ENCODE measurements at regions not wholly inside any gene's neighbourhood (a gene's known extent, or its start where the extent isn't known, plus 50 kb on each side); places are given as distances from the start of the nearest gene placed in this dataset.
"Not testable (repeated sequence)": the region's sequence is repeated elsewhere in the genome, so short reads cannot be mapped to it uniquely, and the experiment has no call there.

- H3K4me1 Mint-ChIP-seq (ENCODE audit: low read depth); H3K36me3 Mint-ChIP-seq (ENCODE audit: insufficient read depth): not testable (repeated sequence)
These were observed 136.9 kb upstream of the PTPN20 start for GRCh38 chr10:46774366-46774765.

DNA sequence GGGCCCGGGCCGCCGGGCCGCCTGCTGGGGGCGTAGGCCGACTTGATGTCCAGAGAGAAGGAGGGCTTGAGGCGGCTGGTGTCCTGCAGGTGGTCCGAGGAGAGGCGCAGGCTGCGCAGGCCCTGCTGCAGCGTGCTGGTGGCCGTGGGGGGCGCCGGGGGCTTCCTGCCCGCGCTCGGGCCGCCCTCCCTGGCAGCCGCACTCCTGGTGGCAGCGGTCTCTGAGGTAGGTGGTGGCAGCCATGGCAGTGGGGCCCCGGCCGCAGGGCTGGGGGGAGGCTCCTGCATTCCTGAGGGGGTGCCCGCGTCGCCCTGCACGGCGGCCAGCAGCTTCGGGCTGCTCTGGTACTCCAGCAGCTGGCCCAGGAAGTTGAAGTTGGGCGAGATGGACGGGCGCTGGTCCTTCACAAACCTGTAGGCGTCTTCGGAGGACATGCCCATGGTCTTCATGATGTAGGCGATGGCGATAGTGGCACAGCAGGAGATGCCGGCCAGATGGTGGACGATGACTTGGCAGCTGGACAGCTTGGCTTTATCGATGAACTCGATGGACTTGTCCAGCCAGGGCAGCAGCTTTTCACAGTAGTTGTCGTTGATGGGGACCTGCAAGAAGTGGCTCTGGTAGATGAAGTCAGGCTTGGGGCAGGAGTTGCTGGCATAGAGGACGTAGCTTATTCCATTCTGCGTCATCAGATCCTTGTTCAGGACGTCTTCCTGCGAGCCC, 136.1 kb upstream of the PTPN20 start:
- not testable (repeated sequence) for H3K27me3 Mint-ChIP-seq (ENCODE audit: low read depth); H3K36me3 Mint-ChIP-seq (ENCODE audit: insufficient read depth); ATAC-seq; DNase-seq; H3K4me3 Mint-ChIP-seq; H3K4me1 Mint-ChIP-seq (ENCODE audit: low read depth); H3K9me3 Mint-ChIP-seq

More at GRCh38 chr10:46774366-46774765, 136.9 kb upstream of the PTPN20 start:
- not testable (repeated sequence) for DNase-seq; ATAC-seq; H3K27me3 Mint-ChIP-seq (ENCODE audit: low read depth); H3K4me3 Mint-ChIP-seq; H3K9me3 Mint-ChIP-seq

GRCh38 chr10:46775668-46776059, 135.6 kb upstream of the PTPN20 start:
- H3K27me3 Mint-ChIP-seq (ENCODE audit: low read depth); DNase-seq; H3K9me3 Mint-ChIP-seq; H3K4me1 Mint-ChIP-seq (ENCODE audit: low read depth); H3K4me3 Mint-ChIP-seq; H3K36me3 Mint-ChIP-seq (ENCODE audit: insufficient read depth); ATAC-seq: not testable (repeated sequence)

- H3K4me3 Mint-ChIP-seq; H3K27me3 Mint-ChIP-seq (ENCODE audit: low read depth); H3K36me3 Mint-ChIP-seq (ENCODE audit: insufficient read depth); DNase-seq; ATAC-seq; H3K9me3 Mint-ChIP-seq; H3K4me1 Mint-ChIP-seq (ENCODE audit: low read depth): not testable (repeated sequence)
These were observed 131.7 kb upstream of the PTPN20 start for GRCh38 chr10:46779571-46779970.

DNA sequence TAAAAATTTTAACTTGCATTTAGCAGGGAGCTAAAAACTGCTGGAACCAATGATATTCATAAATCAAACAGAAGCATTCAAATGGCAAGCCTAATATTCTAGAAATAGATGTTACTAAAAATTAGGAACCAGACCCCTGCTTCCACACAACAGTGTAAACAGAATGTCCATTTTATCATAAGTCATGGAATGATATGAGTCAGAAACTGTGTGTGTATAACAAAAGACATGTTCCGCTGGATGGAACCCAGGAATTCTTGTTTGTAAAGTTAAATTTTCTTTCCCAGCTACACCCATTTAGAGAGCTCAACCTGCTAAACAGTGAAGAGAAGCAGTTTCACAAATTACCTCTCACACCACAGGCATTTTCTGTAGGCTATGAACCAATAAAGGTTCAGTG, 131.1 kb upstream of the PTPN20 start:
- ATAC-seq; H3K4me3 Mint-ChIP-seq; DNase-seq; H3K9me3 Mint-ChIP-seq; H3K36me3 Mint-ChIP-seq (ENCODE audit: insufficient read depth); H3K4me1 Mint-ChIP-seq (ENCODE audit: low read depth); H3K27me3 Mint-ChIP-seq (ENCODE audit: low read depth): not testable (repeated sequence)

DNA sequence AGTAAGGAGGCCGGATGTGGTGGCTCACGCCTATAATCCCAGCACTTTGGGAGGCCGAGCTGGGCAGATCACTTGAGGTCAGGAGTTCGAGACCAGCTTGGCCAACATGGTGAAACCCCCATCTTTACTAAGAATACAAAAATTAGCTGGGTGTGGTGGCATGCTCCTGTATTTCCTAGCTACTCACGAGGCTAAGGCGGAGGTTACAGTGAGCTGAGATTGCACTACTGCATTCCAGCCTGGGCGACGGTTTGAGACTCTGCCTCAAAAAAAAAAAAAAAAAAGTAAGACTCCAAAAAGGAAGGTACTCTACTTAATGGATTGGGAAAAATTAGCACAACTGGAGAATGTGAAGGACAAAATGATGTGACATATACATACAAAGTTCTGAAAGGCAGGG, 130.2 kb upstream of the PTPN20 start:
- ATAC-seq; H3K27me3 Mint-ChIP-seq (ENCODE audit: low read depth); H3K9me3 Mint-ChIP-seq; H3K4me1 Mint-ChIP-seq (ENCODE audit: low read depth); H3K4me3 Mint-ChIP-seq; H3K36me3 Mint-ChIP-seq (ENCODE audit: insufficient read depth); DNase-seq: not testable (repeated sequence)

GRCh38 chr10:46782001-46782874, 129.0 kb upstream of the PTPN20 start:
- H3K36me3 Mint-ChIP-seq (ENCODE audit: insufficient read depth); H3K9me3 Mint-ChIP-seq; H3K27me3 Mint-ChIP-seq (ENCODE audit: low read depth); H3K4me1 Mint-ChIP-seq (ENCODE audit: low read depth); DNase-seq; H3K4me3 Mint-ChIP-seq: not testable (repeated sequence)
- peak; percentile 19 to 31 for ATAC-seq

GRCh38 chr10:46784665-46785064, 126.6 kb upstream of the PTPN20 start:
- H3K36me3 Mint-ChIP-seq (ENCODE audit: insufficient read depth); H3K4me3 Mint-ChIP-seq; H3K4me1 Mint-ChIP-seq (ENCODE audit: low read depth); DNase-seq; H3K27me3 Mint-ChIP-seq (ENCODE audit: low read depth); ATAC-seq; H3K9me3 Mint-ChIP-seq: not testable (repeated sequence)

- H3K4me3 Mint-ChIP-seq, result peak overlapping the region; percentile 92
- not testable (repeated sequence) for H3K9me3 Mint-ChIP-seq; H3K27me3 Mint-ChIP-seq (ENCODE audit: low read depth); H3K36me3 Mint-ChIP-seq (ENCODE audit: insufficient read depth); DNase-seq; H3K4me1 Mint-ChIP-seq (ENCODE audit: low read depth)
- ATAC-seq, result peak in 1 of 2 donors; percentile 30
These were observed 125.1 kb upstream of the PTPN20 start for GRCh38 chr10:46786125-46786517.

DNA sequence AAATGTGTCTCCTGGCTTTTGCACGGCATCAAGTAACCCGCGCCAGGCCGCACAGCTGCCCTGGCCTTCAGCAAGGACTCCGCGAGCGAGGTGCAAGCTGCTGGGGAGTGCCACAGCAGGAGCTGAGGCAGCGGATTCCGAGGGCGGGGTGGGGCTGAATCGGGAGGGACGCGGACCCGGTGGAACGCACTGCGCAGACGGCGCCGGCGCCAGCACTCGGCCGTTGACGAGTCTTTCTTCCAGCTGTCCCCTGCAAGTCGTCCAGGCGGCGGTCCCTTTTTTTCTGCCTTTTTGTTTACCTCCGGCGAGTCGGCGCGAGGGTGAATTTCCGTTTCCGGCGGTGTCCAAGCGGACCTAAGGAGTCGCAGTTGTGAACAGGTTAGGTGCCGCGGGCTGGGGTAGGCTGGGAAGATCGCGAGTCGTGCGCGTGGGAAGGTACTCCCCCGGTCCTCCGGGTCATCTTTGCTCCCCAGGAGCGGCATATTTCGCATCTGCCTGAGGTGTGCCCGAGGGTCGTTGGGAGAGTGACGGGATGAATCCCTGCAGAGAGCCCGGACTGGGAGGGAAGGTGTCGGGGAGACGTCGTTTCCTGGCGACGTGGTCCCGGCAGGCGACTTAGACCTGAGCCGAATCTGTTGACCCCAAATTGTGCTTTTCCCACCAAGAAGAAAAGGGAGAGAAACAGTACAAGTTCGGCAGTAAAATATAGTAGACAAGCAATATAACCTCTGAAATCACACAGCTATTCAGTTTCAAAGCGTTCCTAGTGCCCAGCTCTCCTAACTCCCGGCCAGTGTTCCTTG, 124.5 kb upstream of the PTPN20 start:
- not testable (repeated sequence) for H3K9me3 Mint-ChIP-seq; H3K36me3 Mint-ChIP-seq (ENCODE audit: insufficient read depth)
- peak overlapping the region; percentile 92 for H3K4me3 Mint-ChIP-seq

GRCh38 chr10:46787321-46787615, 124.0 kb upstream of the PTPN20 start:
- peak; percentile 47 for ATAC-seq
- H3K9me3 Mint-ChIP-seq, result no peaks in the 10 kb centered on the region

More for the DNA sequence above, 124.5 kb upstream of the PTPN20 start:
- DNase-seq (peak; percentile 34), ATAC-seq (peak; percentile 83 to 89)
- H3K27me3 Mint-ChIP-seq (ENCODE audit: low read depth); H3K4me1 Mint-ChIP-seq (ENCODE audit: low read depth): not testable (repeated sequence)

GRCh38 chr10:46792657-46793357, 118.4 kb upstream of the PTPN20 start:
- not testable (repeated sequence) for ATAC-seq; H3K4me1 Mint-ChIP-seq (ENCODE audit: low read depth); H3K9me3 Mint-ChIP-seq; DNase-seq; H3K4me3 Mint-ChIP-seq; H3K27me3 Mint-ChIP-seq (ENCODE audit: low read depth)
- peaks cover 11% of the 10 kb centered on the region for H3K36me3 Mint-ChIP-seq (ENCODE audit: insufficient read depth)

More at GRCh38 chr10:46787321-46787615, 124.0 kb upstream of the PTPN20 start:
- H3K36me3 Mint-ChIP-seq (ENCODE audit: insufficient read depth), result peaks cover 2% of the 10 kb centered on the region
- no peaks in the 10 kb centered on the region for H3K27me3 Mint-ChIP-seq (ENCODE audit: low read depth)
- no peak for DNase-seq
- H3K4me3 Mint-ChIP-seq, result peak overlapping the region; percentile 92
- H3K4me1 Mint-ChIP-seq (ENCODE audit: low read depth), result peaks cover 4% of the 10 kb centered on the region

DNA sequence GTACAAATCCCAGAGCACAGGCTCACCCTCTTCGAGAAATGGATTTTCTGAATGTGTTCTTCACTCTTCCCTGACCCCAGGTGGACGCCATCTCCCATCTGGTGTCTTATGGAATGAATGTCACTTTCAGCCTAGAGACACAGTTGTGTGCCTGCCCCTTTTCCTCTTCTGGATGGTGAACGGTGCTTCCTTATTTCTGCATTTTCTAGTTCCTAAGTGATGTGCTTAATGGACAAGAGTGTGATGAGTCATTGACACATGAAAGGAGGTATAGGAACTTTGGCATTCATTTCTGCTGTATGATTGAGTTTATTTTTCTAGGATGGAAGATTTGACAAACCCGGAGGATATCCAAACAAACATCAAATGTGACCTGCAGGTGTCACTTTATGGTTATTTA, 114.9 kb upstream of the PTPN20 start:
- not testable (repeated sequence) for ATAC-seq

DNA sequence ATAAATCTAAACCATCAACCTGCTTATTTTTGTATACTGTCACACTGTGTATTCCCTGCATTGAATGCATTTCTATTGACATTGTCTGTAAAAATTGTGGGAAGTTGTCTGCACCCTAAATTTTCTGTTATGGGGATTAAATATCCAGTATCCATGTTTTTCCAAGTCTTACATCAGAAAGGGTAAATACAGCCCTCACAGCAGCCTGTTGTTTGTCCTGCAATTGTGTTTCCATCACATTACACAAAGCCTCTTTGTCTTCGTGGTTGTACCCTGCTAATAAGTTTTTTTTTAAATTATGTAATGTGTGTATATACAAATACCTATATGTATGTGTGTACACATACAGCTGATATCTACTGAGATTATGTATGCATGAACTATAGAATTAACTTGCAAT, 109.2 kb upstream of the PTPN20 start:
- not testable (repeated sequence) for DNase-seq; H3K27me3 Mint-ChIP-seq (ENCODE audit: low read depth); ATAC-seq; H3K4me3 Mint-ChIP-seq; H3K9me3 Mint-ChIP-seq; H3K4me1 Mint-ChIP-seq (ENCODE audit: low read depth)
- peaks cover 14% of the 10 kb centered on the region for H3K36me3 Mint-ChIP-seq (ENCODE audit: insufficient read depth)

More for the DNA sequence above, 114.9 kb upstream of the PTPN20 start:
- not testable (repeated sequence) for H3K4me1 Mint-ChIP-seq (ENCODE audit: low read depth); DNase-seq; H3K9me3 Mint-ChIP-seq; H3K27me3 Mint-ChIP-seq (ENCODE audit: low read depth); H3K4me3 Mint-ChIP-seq
- H3K36me3 Mint-ChIP-seq (ENCODE audit: insufficient read depth), result peaks cover 19% of the 10 kb centered on the region
